ENCODE measurements at regions not wholly inside any gene's neighbourhood (a gene's known extent, or its start where the extent isn't known, plus 50 kb on each side); places are given as distances from the start of the nearest gene placed in this dataset.

DNA sequence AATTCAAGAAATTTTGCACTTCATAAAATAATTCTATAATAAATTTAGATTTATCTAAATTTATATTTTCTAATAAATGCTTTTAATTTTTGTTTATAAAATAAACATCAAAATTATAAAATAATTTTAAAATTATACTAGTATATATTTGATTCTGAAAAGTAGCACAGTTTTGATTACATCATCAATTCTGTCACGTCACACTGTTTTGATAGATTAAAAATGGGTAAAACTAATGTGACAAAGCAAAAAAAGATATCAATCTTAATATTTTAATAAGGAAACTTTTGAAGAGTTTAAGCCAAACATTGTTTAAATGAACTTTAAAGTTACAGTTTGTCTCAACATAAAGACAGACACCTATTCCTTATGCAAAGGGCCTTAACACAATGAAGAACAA is 1001.8 kb downstream of the KCNT2 start:
- intact Hi-C loops (cut with micrococcal nuclease) = no loop called here
- POLR2A ChIA-PET = no interaction called here
- no peak for TF ChIP-seq CTCF (IDR thresholded peaks at IDR 0.05)
- no peak for ATAC-seq (ENCODE audit: low read depth)
- Mint-ChIP-seq H3K36me3 (ENCODE audit: low read depth) (no peaks in the 10 kb centered on the region), H3K27me3 (no peaks in the 10 kb centered on the region), H3K4me1 (no peaks in the 10 kb centered on the region), H3K4me3 (no peak overlapping the region), H3K9me3 (peaks cover 5% of the 10 kb centered on the region), H3K27ac (no peak overlapping the region)
- CTCF ChIA-PET = no interaction called here
- DNase-seq = no peak

DNA sequence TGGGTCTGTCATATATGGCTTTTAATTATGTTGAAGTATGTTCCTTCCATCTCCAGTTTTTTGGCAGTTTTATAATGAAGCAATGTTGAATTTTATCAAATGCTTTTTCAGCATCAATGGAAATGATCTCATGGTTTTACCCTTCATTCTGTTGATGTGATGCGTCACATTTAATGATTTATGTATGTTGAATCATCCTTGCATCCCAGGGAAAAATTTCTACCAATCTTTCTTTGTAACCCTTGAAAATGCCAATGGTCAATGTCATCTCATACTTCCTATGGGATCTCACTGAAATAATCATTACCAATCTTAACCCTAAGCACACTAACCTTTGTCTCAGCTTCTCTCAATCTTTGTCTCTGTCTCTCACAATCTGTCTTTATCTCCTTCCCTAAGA is 1004.0 kb downstream of the KCNT2 start:
- H3K36me3 Mint-ChIP-seq (ENCODE audit: low read depth) = no peaks in the 10 kb centered on the region
- ChIA-PET POLR2A (no interaction called here), CTCF (no interaction called here)
- H3K9me3 Mint-ChIP-seq = peaks cover 5% of the 10 kb centered on the region
- H3K4me3 Mint-ChIP-seq = no peak overlapping the region
- intact Hi-C loops (cut with micrococcal nuclease) = no loop called here
- DNase-seq (no peak), ATAC-seq (ENCODE audit: low read depth) (no peak)
- H3K4me1 Mint-ChIP-seq = no peaks in the 10 kb centered on the region
- H3K27me3 Mint-ChIP-seq = no peaks in the 10 kb centered on the region
- no peak for TF ChIP-seq CTCF (IDR thresholded peaks at IDR 0.05)
- H3K27ac Mint-ChIP-seq = no peak overlapping the region

DNA sequence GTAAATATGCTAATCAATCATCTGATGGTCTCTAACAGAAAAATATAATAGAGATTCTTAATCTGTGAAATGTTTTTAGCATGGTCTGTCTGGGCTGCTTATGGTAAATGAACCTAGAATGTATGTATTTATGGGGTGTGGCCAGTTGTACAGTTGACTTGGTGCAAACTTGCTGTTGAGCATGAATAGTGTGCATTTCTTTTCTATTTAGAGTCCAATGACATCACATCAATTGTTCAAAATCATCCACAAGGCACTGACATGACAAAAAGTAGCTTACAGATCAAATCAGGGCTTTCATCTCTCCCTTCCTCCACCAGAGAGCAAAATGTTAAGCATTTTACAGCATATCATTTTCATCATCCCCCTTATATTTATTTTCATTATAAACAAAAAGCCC is 1010.3 kb downstream of the KCNT2 start:
- TF ChIP-seq CTCF (IDR thresholded peaks at IDR 0.05) = no peak
- ChIA-PET CTCF (no interaction called here), POLR2A (no interaction called here)
- ATAC-seq (ENCODE audit: low read depth) (no peak), DNase-seq (no peak)
- no peaks in the 10 kb centered on the region for H3K4me1 Mint-ChIP-seq
- no peaks in the 10 kb centered on the region for H3K27me3 Mint-ChIP-seq
- peaks cover 5% of the 10 kb centered on the region for H3K9me3 Mint-ChIP-seq
- H3K4me3 Mint-ChIP-seq = no peak overlapping the region
- no peaks in the 10 kb centered on the region for H3K36me3 Mint-ChIP-seq (ENCODE audit: low read depth)
- no peak overlapping the region for H3K27ac Mint-ChIP-seq
- intact Hi-C loops (cut with micrococcal nuclease) = no loop called here

GRCh38 chr1:195594773-195595172 is 1013.5 kb downstream of the KCNT2 start:
- no peak for TF ChIP-seq CTCF (IDR thresholded peaks at IDR 0.05)
- ATAC-seq (ENCODE audit: low read depth) (no peak), DNase-seq (no peak)
- Mint-ChIP-seq H3K36me3 (ENCODE audit: low read depth) (no peaks in the 10 kb centered on the region), H3K27ac (no peak overlapping the region), H3K27me3 (no peaks in the 10 kb centered on the region), H3K4me3 (no peak overlapping the region), H3K9me3 (no peaks in the 10 kb centered on the region), H3K4me1 (no peaks in the 10 kb centered on the region)
- ChIA-PET CTCF (no interaction called here), POLR2A (no interaction called here)
- intact Hi-C loops (cut with micrococcal nuclease) = no loop called here

GRCh38 chr1:195594322-195594721 is 1013.9 kb downstream of the KCNT2 start:
- Mint-ChIP-seq H3K27me3 (no peaks in the 10 kb centered on the region), H3K4me1 (no peaks in the 10 kb centered on the region), H3K36me3 (ENCODE audit: low read depth) (no peaks in the 10 kb centered on the region), H3K9me3 (no peaks in the 10 kb centered on the region), H3K27ac (no peak overlapping the region), H3K4me3 (no peak overlapping the region)
- intact Hi-C loops (cut with micrococcal nuclease) = no loop called here
- POLR2A ChIA-PET = no interaction called here
- ATAC-seq (ENCODE audit: low read depth) = no peak
- DNase-seq = no peak
- CTCF ChIA-PET = no interaction called here
- TF ChIP-seq CTCF (IDR thresholded peaks at IDR 0.05) = no peak
